ENCODE measurements at regions not wholly inside any gene's neighbourhood (a gene's known extent, or its start where the extent isn't known, plus 50 kb on each side); places are given as distances from the start of the nearest gene placed in this dataset.

GRCh38 chr13:27004326-27004725 is 167.3 kb downstream of the USP12 start:
- Histone ChIP-seq H3K4me1 (peaks cover 13% of the 10 kb centered on the region), H3K4me3 (no peak overlapping the region), H3K27me3 (no peaks in the 10 kb centered on the region), H3K36me3 (ENCODE audit: low read depth, missing control alignments) (no peaks in the 10 kb centered on the region), H3K27ac (no peak overlapping the region), H3K9me3 (no peaks in the 10 kb centered on the region)
- DNase-seq: no peak
- TF ChIP-seq, protein P1, sequence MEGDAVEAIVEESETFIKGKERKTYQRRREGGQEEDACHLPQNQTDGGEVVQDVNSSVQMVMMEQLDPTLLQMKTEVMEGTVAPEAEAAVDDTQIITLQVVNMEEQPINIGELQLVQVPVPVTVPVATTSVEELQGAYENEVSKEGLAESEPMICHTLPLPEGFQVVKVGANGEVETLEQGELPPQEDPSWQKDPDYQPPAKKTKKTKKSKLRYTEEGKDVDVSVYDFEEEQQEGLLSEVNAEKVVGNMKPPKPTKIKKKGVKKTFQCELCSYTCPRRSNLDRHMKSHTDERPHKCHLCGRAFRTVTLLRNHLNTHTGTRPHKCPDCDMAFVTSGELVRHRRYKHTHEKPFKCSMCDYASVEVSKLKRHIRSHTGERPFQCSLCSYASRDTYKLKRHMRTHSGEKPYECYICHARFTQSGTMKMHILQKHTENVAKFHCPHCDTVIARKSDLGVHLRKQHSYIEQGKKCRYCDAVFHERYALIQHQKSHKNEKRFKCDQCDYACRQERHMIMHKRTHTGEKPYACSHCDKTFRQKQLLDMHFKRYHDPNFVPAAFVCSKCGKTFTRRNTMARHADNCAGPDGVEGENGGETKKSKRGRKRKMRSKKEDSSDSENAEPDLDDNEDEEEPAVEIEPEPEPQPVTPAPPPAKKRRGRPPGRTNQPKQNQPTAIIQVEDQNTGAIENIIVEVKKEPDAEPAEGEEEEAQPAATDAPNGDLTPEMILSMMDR (IDR thresholded peaks at IDR 0.05): no peak
- no peak for TF ChIP-seq POLR2A (IDR thresholded peaks at IDR 0.05)
- intact Hi-C loops (cut with DNase I; ENCODE audit: low total_unique reads): no loop called here
- 82 to 87% methylated on average over 4 of the region's 4 CpGs for WGBS, 2 donors

DNA sequence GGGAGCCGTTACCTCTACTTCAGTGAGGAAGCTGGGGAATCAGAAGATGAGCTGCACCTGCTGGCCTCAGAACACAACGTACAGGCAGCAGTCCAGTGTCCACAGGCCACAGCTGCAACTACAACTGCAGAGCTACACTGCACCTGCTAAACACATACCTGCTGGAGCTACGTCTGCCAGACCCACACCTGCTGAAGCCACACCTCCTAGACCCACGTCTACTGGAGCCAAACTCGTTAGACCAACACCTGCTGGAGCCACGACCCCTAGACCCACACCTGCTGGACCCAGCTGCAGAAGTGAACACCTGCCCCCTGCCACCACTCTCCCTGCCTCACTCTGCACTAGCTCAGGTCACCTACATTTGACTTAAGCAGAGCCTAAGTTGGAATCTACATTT is 169.9 kb downstream of the USP12 start:
- H3K4me3 ChIP-seq: no peak overlapping the region
- H3K27ac ChIP-seq: no peak overlapping the region
- intact Hi-C loops (cut with DNase I; ENCODE audit: low total_unique reads): no loop called here
- peaks cover 8% of the 10 kb centered on the region for H3K4me1 ChIP-seq
- no peaks in the 10 kb centered on the region for H3K27me3 ChIP-seq
- H3K36me3 ChIP-seq (ENCODE audit: low read depth, missing control alignments): no peaks in the 10 kb centered on the region
- 66 to 71% methylated on average over 6 of the region's 6 CpGs for WGBS, 2 donors
- no peaks in the 10 kb centered on the region for H3K9me3 ChIP-seq
- TF ChIP-seq, protein P1 (IDR thresholded peaks at IDR 0.05): no peak
- TF ChIP-seq POLR2A (IDR thresholded peaks at IDR 0.05): no peak
- no peak for DNase-seq

DNA sequence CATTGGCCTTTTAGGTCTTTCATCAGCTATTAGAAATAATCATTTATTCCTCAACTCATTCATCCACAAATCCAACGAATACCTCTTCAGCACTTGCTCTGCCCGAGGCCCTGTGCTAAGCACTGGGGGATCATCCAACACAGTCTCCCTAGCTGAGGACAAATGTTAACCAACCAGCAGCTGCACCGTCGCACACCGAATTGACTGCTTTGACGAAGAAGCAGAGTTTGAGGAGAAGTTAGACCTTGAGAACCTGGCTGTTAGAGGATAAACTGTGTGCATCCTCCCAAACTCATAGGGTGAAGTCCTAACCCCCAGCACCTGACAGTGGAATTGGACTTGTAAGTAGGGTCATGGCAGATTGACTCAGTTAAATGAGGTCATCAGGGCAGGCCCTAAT is 170.9 kb downstream of the USP12 start:
- no peak for DNase-seq
- WGBS, 2 donors: 80 to 84% methylated on average over 6 of the region's 6 CpGs
- Histone ChIP-seq H3K36me3 (ENCODE audit: low read depth, missing control alignments) (no peaks in the 10 kb centered on the region), H3K9me3 (no peaks in the 10 kb centered on the region), H3K27ac (no peak overlapping the region), H3K27me3 (no peaks in the 10 kb centered on the region), H3K4me1 (no peaks in the 10 kb centered on the region), H3K4me3 (no peak overlapping the region)
- intact Hi-C loops (cut with DNase I; ENCODE audit: low total_unique reads): no loop called here
- TF ChIP-seq POLR2A (IDR thresholded peaks at IDR 0.05): no peak
- TF ChIP-seq, protein P1 (IDR thresholded peaks at IDR 0.05): no peak

DNA sequence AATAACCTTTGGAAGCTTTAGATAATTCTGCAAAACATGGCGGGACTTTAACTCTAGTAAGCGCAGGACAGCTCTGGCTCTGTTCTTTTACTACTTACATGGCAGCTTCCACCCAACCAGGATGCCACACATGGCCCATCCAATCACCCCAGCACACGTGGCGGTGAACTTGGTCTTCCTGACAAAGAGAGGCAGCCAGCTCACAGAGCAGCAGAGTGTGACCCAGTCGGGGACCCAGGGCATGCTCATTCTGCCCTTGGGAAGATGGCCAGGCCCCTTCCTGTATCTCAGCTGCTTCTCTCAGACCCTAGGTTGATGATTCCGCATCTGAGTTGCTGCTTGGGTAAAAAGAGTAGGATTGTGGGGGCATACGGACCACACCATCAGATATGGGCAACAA is 172.1 kb downstream of the USP12 start:
- 63 to 82% methylated on average over 7 of the region's 7 CpGs for WGBS, 2 donors
- no peak overlapping the region for H3K27ac ChIP-seq
- no peaks in the 10 kb centered on the region for H3K36me3 ChIP-seq (ENCODE audit: low read depth, missing control alignments)
- intact Hi-C loops (cut with DNase I; ENCODE audit: low total_unique reads): no loop called here
- no peak overlapping the region for H3K4me3 ChIP-seq
- no peaks in the 10 kb centered on the region for H3K27me3 ChIP-seq
- TF ChIP-seq, protein P1 (IDR thresholded peaks at IDR 0.05): no peak
- no peak for TF ChIP-seq POLR2A (IDR thresholded peaks at IDR 0.05)
- H3K4me1 ChIP-seq: no peaks in the 10 kb centered on the region
- no peak for DNase-seq
- H3K9me3 ChIP-seq: no peaks in the 10 kb centered on the region

- Histone ChIP-seq H3K27ac (no peak overlapping the region), H3K4me1 (no peaks in the 10 kb centered on the region), H3K27me3 (no peaks in the 10 kb centered on the region), H3K4me3 (no peak overlapping the region), H3K36me3 (ENCODE audit: low read depth, missing control alignments) (no peaks in the 10 kb centered on the region), H3K9me3 (no peaks in the 10 kb centered on the region)
- DNase-seq: no peak
- intact Hi-C loops (cut with DNase I; ENCODE audit: low total_unique reads): no loop called here
- WGBS, 2 donors: 60 to 64% methylated on average over 8 of the region's 8 CpGs
- TF ChIP-seq, protein P1 (IDR thresholded peaks at IDR 0.05): no peak
- no peak for TF ChIP-seq POLR2A (IDR thresholded peaks at IDR 0.05)
Observed at GRCh38 chr13:26998292-26998691, 173.3 kb downstream of the USP12 start.
